ENCODE measurements at regions not wholly inside any gene's neighbourhood (a gene's known extent, or its start where the extent isn't known, plus 50 kb on each side); places are given as distances from the start of the nearest gene placed in this dataset.
"Not testable (repeated sequence)": the region's sequence is repeated elsewhere in the genome, so short reads cannot be mapped to it uniquely, and the experiment has no call there.

DNA sequence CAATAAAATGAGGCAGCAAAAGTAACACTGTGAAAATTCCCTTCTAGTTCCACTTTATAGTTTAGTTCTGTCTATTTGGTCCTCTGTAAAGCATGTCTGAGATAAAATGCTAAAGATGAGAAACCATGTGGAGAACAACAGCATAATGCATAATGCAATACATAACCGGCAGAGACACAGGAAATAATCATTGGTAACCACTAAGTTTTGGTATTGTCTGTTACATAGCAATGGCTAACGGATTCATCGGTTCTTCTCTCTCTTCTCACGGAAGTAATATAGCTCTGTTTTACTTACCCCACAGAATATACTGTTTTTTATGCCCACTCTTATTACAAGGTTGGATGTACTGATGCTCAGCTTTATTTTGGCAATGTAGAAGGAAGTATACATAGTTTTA, 158.9 kb downstream of the FAM174A start:
- no peak for DNase-seq (ENCODE audit: low read depth in 2 of 2)

DNA sequence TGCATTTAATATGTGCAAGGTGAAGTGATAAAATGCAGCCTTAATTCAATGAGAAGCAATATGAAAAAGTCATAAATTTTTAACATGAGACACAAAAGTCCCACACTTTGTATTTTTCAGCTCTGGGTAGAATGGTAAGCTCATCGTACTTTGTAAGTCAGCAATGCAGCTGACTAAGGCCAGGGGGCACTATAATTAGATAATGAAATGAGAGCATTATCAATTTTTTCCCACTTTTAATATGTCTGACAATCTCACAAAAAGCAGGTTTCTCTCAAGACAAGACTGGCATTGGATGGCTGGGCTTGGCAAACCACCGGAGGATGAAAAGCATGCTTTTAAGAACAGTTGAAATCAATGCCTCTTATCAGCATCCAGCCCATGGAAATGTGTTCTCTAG, 162.8 kb downstream of the FAM174A start:
- DNase-seq (ENCODE audit: low read depth in 2 of 2) = peak in 1 of 2 donors; percentile 4

DNA sequence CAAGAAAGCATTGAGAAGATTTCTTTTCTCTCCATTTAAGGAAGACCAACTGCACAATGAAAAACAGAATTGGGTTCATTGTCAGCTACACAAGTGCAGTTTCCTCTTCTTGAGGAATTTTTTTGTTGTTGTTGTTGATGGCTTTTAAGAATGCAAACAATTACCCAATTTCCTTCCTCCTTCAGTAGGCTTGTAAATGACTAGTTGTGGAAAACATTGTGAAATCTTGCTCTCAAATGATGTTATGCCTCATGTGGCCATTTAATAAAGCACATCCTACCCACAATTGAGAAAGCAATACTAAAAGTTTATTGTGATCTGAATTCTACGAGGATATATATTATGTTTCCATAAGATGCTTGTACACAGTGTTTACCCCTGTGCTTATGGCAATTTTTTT, 171.6 kb downstream of the FAM174A start:
- peak in 1 of 2 donors; percentile 2 for DNase-seq (ENCODE audit: low read depth in 2 of 2)

DNA sequence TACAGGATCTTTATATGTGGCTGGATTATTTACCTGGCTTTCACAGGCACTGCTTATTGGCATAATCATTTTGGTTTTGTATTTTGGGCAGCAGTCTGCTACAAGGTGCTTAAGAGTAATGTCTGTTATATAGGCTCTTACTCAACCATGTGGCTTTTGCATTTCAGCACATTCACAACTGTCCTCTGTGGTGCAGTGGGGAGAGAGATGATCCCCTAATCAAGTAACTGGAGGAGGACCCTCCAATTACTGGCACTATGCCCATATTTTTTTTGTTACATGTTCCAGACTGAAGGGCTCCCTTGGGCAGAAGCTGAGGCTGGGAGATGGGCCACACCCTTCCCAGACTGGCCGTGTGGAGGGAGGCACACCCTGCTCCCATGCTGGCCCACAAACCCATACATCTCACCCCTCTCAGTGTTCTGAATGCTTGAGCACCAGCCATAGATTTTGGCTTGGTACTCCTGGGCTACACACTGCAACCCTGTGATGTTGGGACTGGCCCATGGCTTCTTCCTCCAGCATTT, 173.5 kb downstream of the FAM174A start:
- no peak for DNase-seq (ENCODE audit: low read depth in 2 of 2)

DNA sequence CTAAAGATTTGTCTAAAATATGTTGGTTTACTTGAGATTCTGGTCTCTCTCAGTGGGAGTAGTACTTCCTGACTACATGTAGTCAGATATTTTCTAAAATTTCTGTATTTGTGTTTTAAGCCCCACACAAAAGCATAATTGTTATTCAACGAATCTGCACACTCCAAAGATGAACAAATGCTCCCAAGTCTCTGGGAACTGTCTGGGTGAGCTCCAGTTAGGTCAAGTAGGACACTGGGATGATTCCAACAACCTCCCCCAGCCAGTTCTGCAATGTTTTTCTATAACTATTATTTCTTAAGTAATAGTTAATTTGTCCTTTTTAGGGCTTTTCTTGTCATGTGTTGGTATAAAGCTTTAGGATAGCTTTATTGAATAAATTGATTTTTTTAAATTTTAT, 174.6 kb downstream of the FAM174A start:
- no peak for DNase-seq (ENCODE audit: low read depth in 2 of 2)

DNA sequence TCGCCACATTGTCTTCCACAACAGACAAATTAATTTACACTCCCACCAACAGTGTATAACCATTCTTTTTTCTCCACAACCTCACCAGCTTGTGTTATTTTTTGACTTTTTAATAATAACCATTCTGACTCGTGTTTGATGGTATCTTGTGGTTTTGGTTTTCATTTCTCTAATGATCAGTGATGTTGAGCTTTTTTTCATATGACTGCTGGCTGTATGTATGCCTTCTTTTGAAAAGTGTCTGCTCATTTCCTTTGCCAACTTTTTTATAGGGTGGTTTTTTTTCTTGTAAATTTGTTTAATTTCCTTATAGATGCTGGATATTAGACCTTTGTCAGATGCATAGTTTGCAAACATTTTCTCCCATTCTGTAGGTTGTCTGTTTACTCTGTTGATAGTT, 179.6 kb downstream of the FAM174A start:
- not testable (repeated sequence) for DNase-seq (ENCODE audit: low read depth in 2 of 2)

DNA sequence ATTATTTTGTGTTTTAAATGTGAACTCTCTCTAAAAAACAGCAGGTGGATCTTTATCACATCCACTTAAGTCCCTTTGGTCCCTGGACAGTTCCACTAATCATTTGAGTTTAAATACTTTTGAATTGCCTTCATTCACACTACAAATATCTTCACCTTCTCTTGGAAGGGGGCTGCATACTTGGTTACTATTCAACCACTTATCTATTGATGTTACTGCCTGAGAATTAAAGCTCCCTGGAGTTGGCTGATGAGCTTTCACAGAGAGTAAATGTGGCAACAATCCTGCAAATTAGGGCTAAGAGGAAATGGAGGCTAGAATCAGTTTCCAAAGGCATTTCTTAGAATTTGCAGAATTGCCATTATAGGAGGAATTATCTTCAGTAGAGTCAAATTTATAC, 180.4 kb downstream of the ST8SIA4 start:
- DNase-seq (ENCODE audit: low read depth in 2 of 2) = no peak

DNA sequence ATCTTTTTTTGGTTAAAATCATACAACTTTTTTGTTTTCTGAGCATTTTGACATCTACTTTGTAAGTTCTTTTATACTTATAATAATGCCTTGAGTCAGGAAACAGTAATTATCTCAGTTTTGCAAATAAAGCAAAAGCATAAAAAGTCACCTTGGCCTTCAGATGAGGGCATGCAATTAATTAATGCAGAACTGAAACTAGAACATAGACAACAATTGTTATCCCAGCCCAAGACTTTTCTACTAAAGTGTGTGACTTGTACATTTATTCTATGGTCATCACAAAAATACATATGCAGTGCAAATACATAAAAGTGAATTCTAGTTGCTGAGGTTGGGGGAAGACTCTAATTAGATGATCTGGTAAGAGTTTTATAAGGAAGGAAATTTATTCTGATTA, 179.9 kb downstream of the ST8SIA4 start:
- no peak for DNase-seq (ENCODE audit: low read depth in 2 of 2)

DNA sequence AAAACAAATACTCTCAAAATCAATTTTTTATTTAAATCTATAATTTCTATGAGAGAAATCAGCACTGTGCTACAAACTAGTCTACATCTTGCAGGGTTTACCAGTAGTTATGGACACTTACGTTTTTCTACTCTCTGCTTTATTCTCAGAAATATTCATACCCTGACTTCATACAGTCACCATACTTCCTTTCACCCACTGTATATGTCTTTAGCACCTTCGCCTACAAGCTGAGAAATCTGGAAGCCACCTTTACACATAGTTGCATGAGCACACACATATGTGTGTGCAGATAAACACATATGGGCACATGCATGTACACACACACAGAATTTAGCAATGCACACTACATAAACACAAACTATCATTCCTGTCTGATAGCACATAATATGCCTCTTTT, 177.0 kb downstream of the ST8SIA4 start:
- no peak for DNase-seq (ENCODE audit: low read depth in 2 of 2)

DNA sequence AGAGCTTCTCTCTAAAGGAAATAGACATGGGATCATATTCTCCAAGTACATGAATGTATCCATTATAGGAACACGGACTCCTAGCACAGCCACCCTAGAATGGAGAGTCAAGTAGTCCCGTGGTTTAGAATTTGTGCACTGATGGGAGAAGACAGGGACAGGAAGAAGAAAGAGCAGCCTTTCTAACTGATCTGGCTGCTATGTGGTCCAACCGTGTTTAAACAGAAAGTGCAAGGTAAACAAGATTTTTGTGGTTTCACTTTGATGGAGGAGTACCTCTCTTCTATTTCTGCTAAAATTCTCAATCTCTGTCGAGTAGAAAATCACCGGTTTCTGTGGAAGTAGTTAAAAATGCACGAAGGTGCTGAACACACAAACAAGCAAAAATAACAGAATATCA, 171.3 kb downstream of the ST8SIA4 start:
- DNase-seq (ENCODE audit: low read depth in 2 of 2) = no peak

DNA sequence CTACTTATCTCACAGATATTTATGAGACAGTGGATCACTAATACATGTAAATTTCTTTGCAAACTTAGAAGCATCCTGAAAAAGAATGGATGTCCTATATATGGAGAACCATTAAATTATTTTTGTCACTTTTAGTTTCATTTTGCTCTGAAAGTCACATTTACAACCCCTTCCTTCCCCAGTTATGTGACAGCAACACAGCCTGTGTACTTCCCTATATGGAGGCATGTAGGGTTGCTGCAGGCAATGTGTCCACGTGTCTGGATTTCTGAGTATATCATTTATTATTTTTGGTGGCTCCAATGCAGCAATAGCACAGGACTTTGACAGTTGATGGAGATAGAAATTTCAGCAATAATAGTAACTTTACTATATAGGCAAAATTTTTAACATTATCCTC, 156.4 kb downstream of the ST8SIA4 start:
- DNase-seq (ENCODE audit: low read depth in 2 of 2) = no peak

DNA sequence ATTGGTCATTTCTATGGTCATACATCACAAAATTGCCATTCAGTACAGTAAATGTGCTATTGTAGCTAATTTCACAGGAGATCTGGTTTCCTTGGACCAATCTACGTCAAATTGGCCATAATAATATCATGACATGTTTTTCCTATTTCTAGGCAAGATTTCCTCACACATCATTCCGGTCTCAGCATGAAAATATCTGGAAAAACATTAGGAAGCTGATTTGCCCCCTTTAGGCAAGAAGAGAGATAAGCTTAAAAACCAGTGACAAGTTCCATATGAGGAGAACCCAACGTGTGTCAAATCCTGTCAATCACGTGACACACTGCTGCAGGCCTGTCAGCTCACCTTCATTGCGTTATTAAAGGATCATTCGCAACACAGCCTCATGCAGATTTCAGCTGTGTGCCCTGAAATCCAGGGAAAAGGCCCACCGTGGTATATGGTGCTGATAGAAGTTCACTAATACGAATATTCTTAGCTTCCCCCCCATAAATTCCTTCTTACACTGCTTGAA, 153.3 kb downstream of the ST8SIA4 start:
- DNase-seq (ENCODE audit: low read depth in 2 of 2) = no peak

DNA sequence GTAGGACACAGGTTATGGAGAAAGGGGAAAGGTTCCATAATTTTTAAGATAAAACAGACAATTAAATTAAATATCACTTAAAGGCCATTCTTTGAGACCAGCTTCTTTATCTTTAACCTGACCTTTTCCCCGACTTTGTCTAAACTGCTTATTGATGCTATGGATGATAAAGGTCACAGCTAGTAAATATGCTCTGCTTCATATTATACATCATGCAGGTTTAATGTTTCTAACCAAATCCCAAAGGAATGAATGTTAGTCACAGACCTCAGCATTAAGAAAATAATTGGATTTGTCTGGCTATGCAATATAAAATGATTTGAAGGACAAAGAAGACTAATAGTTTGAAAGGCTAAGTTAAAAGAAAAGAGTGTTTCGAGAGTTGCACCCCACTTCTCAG, 147.6 kb downstream of the ST8SIA4 start:
- DNase-seq (ENCODE audit: low read depth in 2 of 2) = no peak
